Gastroesophageal sphincter (tissue), 4 donors: ENCODE measurements at regions not wholly inside any gene's neighbourhood (a gene's known extent, or its start where the extent isn't known, plus 50 kb on each side); places are given as distances from the start of the nearest gene placed in this dataset.

Experiments
- ATAC-seq: fragments of 150-250 bp; one replicate; pipeline ENCODE4 v1.9.1; 2016; ENCODE audit warnings: mild to moderate bottlenecking, moderate library complexity
- H3K27ac ChIP-seq, 4 donors: fragments of 200-600 bp; sonication (generic) in 3 of 4; 1 replicate in 3 of 4; 2 replicates in 1 of 4; pipeline ENCODE4 v1.5.1; 2016 to 2019
- H3K27me3 ChIP-seq: fragments of 200-600 bp; sonication (generic); one replicate; pipeline ENCODE4 v1.5.1; 2019
- H3K36me3 ChIP-seq, 2 donors: fragments of 200-600 bp; sonication (generic); one replicate each; pipeline ENCODE4 v1.5.1; 2019; ENCODE audit warnings: control low read depth in 1 of 2
- H3K4me1 ChIP-seq, 3 donors: fragments of 200-600 bp; sonication (generic); 1 replicate in 2 of 3; 2 replicates in 1 of 3; pipeline ENCODE4 v1.5.1; 2016 to 2019; ENCODE audit warnings: control low read depth in 2 of 3
- H3K4me3 ChIP-seq, 2 donors: fragments of 200-600 bp; sonication (generic); one replicate each; pipeline ENCODE4 v1.5.1; 2019; ENCODE audit warnings: mild to moderate bottlenecking in 1 of 2, moderate library complexity in 1 of 2
- H3K9me3 ChIP-seq, 3 donors: fragments of 200-600 bp; sonication (generic); one replicate each; pipeline ENCODE4 v1.5.1; 2017 to 2019; ENCODE audit warnings: control low read depth in 2 of 3
- CTCF ChIP-seq, 4 experiments: fragments of 200-600 bp in 2 of 4; fragments of 450-650 bp in 2 of 4; sonication (generic) in 1 of 4; IDR thresholded peaks; one replicate each; pipeline ENCODE4 v1.5.1; 2017 to 2019; ENCODE audit warnings: antibody characterized with exemption in 4 of 4, mild to moderate bottlenecking in 2 of 4, moderate library complexity in 2 of 4
- EP300 ChIP-seq: sonication (generic); formaldehyde crosslinking; IDR thresholded peaks from one replicate; pipeline ENCODE4 v1.6.1; 2017; ENCODE audit warnings: antibody characterized with exemption, mild to moderate bottlenecking
- POLR2A ChIP-seq, 2 donors: fragments of 450-650 bp; IDR thresholded peaks; one replicate each; pipeline ENCODE4 v1.6.1; 2017; ENCODE audit warnings: antibody characterized with exemption in 2 of 2, mild to moderate bottlenecking in 2 of 2, moderate library complexity in 1 of 2
- POLR2AphosphoS5 ChIP-seq: sonication (generic); formaldehyde crosslinking; IDR thresholded peaks from one replicate; pipeline ENCODE4 v1.6.1; 2017; ENCODE audit warnings: antibody characterized with exemption
- WGBS, 2 donors: methylation state at CpG; one replicate each; pipeline ENCODE4 v1.1.5; 2018; ENCODE audit warnings: low coverage in 1 of 2; 5-methylcytosine and 5-hydroxymethylcytosine counted together

- TF ChIP-seq EP300 (no peak), CTCF (IDR thresholded peaks at IDR 0.05) (no peak), POLR2AphosphoS5 (peak; percentile 72)
- no peaks in the 10 kb centered on the region for H3K36me3 ChIP-seq
- peak; percentile 61 for ATAC-seq
- WGBS, 2 donors: 57 to 61% methylated on average over 5 to 7 of the region's 7 CpGs
- no peaks in the 10 kb centered on the region for H3K27me3 ChIP-seq
- peak overlapping the region in 3 of 4 donors; percentile 21 to 78 (median 35) for H3K27ac ChIP-seq
- H3K4me1 ChIP-seq: peaks cover 0 to 38% (median 5%) of the 10 kb centered on the region in 3 donors
- peaks cover 0 to 6% (median 0%) of the 10 kb centered on the region in 3 donors for H3K9me3 ChIP-seq
- H3K4me3 ChIP-seq: no peak overlapping the region
These were observed 638.2 kb upstream of the IGFBP3 start for GRCh38 chr7:46559194-46559832.

- H3K27ac ChIP-seq: peak overlapping the region; percentile 18 to 78 (median 28)
- ATAC-seq: peak; percentile 37
These were observed 637.6 kb upstream of the IGFBP3 start for GRCh38 chr7:46558482-46559193.

GRCh38 chr7:46557781-46558180 lies 636.7 kb upstream of the IGFBP3 start:
- no peaks in the 10 kb centered on the region for H3K27me3 ChIP-seq
- H3K9me3 ChIP-seq: peaks cover 0 to 1% (median 0%) of the 10 kb centered on the region in 3 donors
- H3K36me3 ChIP-seq: no peaks in the 10 kb centered on the region
- H3K27ac ChIP-seq: peak overlapping the region; percentile 69 to 89 (median 77)
- ATAC-seq: no peak
- WGBS, 2 donors: 24 to 38% methylated on average over 3 of the region's 3 CpGs
- peaks cover 0 to 38% (median 5%) of the 10 kb centered on the region in 3 donors for H3K4me1 ChIP-seq
- H3K4me3 ChIP-seq: peak overlapping the region in 1 of 2 donors; percentile 18
- TF ChIP-seq CTCF (IDR thresholded peaks at IDR 0.05) (no peak), POLR2AphosphoS5 (no peak), EP300 (no peak), POLR2A (IDR thresholded peaks at IDR 0.05) (no peak)

More at GRCh38 chr7:46558482-46559193, 637.6 kb upstream of the IGFBP3 start:
- WGBS, 2 donors: 47 to 69% methylated on average over 3 of the region's 3 CpGs
- TF ChIP-seq POLR2A (IDR thresholded peaks at IDR 0.05): no peak
- no peak for TF ChIP-seq EP300
- Histone ChIP-seq H3K4me1 (peaks cover 0 to 38% (median 5%) of the 10 kb centered on the region in 3 donors), H3K36me3 (no peaks in the 10 kb centered on the region), H3K9me3 (peaks cover 0 to 6% (median 0%) of the 10 kb centered on the region in 3 donors), H3K27me3 (no peaks in the 10 kb centered on the region), H3K4me3 (no peak overlapping the region)

- peaks cover 0 to 38% (median 5%) of the 10 kb centered on the region in 3 donors for H3K4me1 ChIP-seq
- no peaks in the 10 kb centered on the region for H3K27me3 ChIP-seq
- no peaks in the 10 kb centered on the region for H3K36me3 ChIP-seq
- peak overlapping the region in 1 of 2 donors; percentile 18 for H3K4me3 ChIP-seq
- peak overlapping the region; percentile 69 to 89 (median 77) for H3K27ac ChIP-seq
- H3K9me3 ChIP-seq: no peaks in the 10 kb centered on the region
- ATAC-seq: no peak
- no peak for TF ChIP-seq EP300
- peak; percentile 25 for TF ChIP-seq POLR2AphosphoS5
- 8 to 13% methylated on average over 2 to 5 of the region's 5 CpGs for WGBS, 2 donors
These were observed 636.2 kb upstream of the IGFBP3 start for GRCh38 chr7:46557295-46557711.

GRCh38 chr7:46554688-46555422 lies 633.8 kb upstream of the IGFBP3 start:
- no peak overlapping the region for H3K27ac ChIP-seq
- no peak for ATAC-seq
- H3K4me1 ChIP-seq: peaks cover 0 to 36% (median 5%) of the 10 kb centered on the region in 3 donors
- 90 to 100% methylated on average over 3 of the region's 3 CpGs for WGBS, 2 donors
- no peaks in the 10 kb centered on the region for H3K9me3 ChIP-seq
- H3K4me3 ChIP-seq: no peak overlapping the region
- TF ChIP-seq POLR2A (IDR thresholded peaks at IDR 0.05): no peak
- TF ChIP-seq CTCF (IDR thresholded peaks at IDR 0.05): no peak
- TF ChIP-seq EP300: no peak
- TF ChIP-seq POLR2AphosphoS5: no peak
- no peaks in the 10 kb centered on the region for H3K27me3 ChIP-seq
- no peaks in the 10 kb centered on the region for H3K36me3 ChIP-seq
